Forelimb muscle (tissue), 1 donor: ENCODE measurements at regions not wholly inside any gene's neighbourhood (a gene's known extent, or its start where the extent isn't known, plus 50 kb on each side); places are given as distances from the start of the nearest gene placed in this dataset.
"Not testable (repeated sequence)": the region's sequence is repeated elsewhere in the genome, so short reads cannot be mapped to it uniquely, and the experiment has no call there.

Source experiments
- DNase-seq: peaks from one replicate; pipeline ENCODE4 v3.0.0-alpha.2; 2013; ENCODE audit warnings: low read depth

- no peak for DNase-seq
These were observed 152.2 kb upstream of the TRPM3 start for GRCh38 chr9:71273613-71274012.

- no peak for DNase-seq
These were observed 150.2 kb upstream of the TRPM3 start for GRCh38 chr9:71271602-71272001.

- DNase-seq, result no peak
These were observed 149.1 kb upstream of the TRPM3 start for GRCh38 chr9:71270554-71270953.

- no peak for DNase-seq
These were observed 148.4 kb upstream of the TRPM3 start for GRCh38 chr9:71269859-71270258.

- DNase-seq, result no peak
These were observed 147.6 kb upstream of the TRPM3 start for GRCh38 chr9:71268871-71269635.

- DNase-seq, result no peak
These were observed 142.0 kb upstream of the TRPM3 start for GRCh38 chr9:71263451-71263850.

GRCh38 chr9:71260419-71260818, 139.0 kb upstream of the TRPM3 start:
- DNase-seq, result not testable (repeated sequence)

- DNase-seq, result no peak
These were observed 133.3 kb upstream of the TRPM3 start for GRCh38 chr9:71254592-71255277.

GRCh38 chr9:71253011-71253410, 131.6 kb upstream of the TRPM3 start:
- DNase-seq, result no peak

GRCh38 chr9:71250581-71250980, 129.2 kb upstream of the TRPM3 start:
- no peak for DNase-seq

- DNase-seq, result peak; percentile 55
These were observed 128.4 kb upstream of the TRPM3 start for GRCh38 chr9:71249729-71250317.

- no peak for DNase-seq
These were observed 124.2 kb upstream of the TRPM3 start for GRCh38 chr9:71245651-71246050.

GRCh38 chr9:71243951-71244350, 122.5 kb upstream of the TRPM3 start:
- no peak for DNase-seq

GRCh38 chr9:71242081-71242480, 120.7 kb upstream of the TRPM3 start:
- no peak for DNase-seq

GRCh38 chr9:71237051-71237450, 115.6 kb upstream of the TRPM3 start:
- no peak for DNase-seq

GRCh38 chr9:71233646-71234045, 112.2 kb upstream of the TRPM3 start:
- no peak for DNase-seq

- no peak for DNase-seq
These were observed 102.6 kb upstream of the TRPM3 start for GRCh38 chr9:71223953-71224538.

GRCh38 chr9:71218774-71219173, 97.4 kb upstream of the TRPM3 start:
- DNase-seq, result no peak

GRCh38 chr9:71213633-71214032, 92.2 kb upstream of the TRPM3 start:
- DNase-seq, result no peak

GRCh38 chr9:71210326-71210725, 88.9 kb upstream of the TRPM3 start:
- no peak for DNase-seq

GRCh38 chr9:71209890-71210289, 88.5 kb upstream of the TRPM3 start:
- no peak for DNase-seq

GRCh38 chr9:71202931-71203330, 81.5 kb upstream of the TRPM3 start:
- DNase-seq, result no peak

- no peak for DNase-seq
These were observed 70.3 kb upstream of the TRPM3 start for GRCh38 chr9:71191708-71192107.
